ENCODE measurements at regions not wholly inside any gene's neighbourhood (a gene's known extent, or its start where the extent isn't known, plus 50 kb on each side); places are given as distances from the start of the nearest gene placed in this dataset.
A peak's percentile ranks its signal among the peaks of the same experiment; 100 is the strongest.

- no peak overlapping the region for H3K27ac Mint-ChIP-seq
- no peak for DNase-seq
- peaks cover 13 to 21% of the 10 kb centered on the region in 2 donors for H3K27me3 Mint-ChIP-seq
- no peak for ATAC-seq (replicated peaks)
- no peaks in the 10 kb centered on the region for H3K36me3 Mint-ChIP-seq
- H3K4me3 Mint-ChIP-seq: no peak overlapping the region
- no peaks in the 10 kb centered on the region for H3K4me1 Mint-ChIP-seq
- peaks cover 3 to 5% of the 10 kb centered on the region in 2 donors for H3K9me3 Mint-ChIP-seq
These were observed 64.8 kb downstream of the PTHLH start for GRCh38 chr12:27907766-27908165.

- H3K27ac Mint-ChIP-seq: no peak overlapping the region
- no peaks in the 10 kb centered on the region for H3K36me3 Mint-ChIP-seq
- ATAC-seq (replicated peaks): no peak
- peaks cover 3 to 5% of the 10 kb centered on the region in 2 donors for H3K9me3 Mint-ChIP-seq
- no peak overlapping the region for H3K4me3 Mint-ChIP-seq
- peaks cover 0 to under 1% of the 10 kb centered on the region in 2 donors for H3K4me1 Mint-ChIP-seq
- H3K27me3 Mint-ChIP-seq: peaks cover 13 to 21% of the 10 kb centered on the region in 2 donors
- no peak for DNase-seq
These were observed 65.7 kb downstream of the PTHLH start for GRCh38 chr12:27906658-27907473.

- Mint-ChIP-seq H3K27ac (no peak overlapping the region), H3K36me3 (no peaks in the 10 kb centered on the region), H3K9me3 (peaks cover under 1 to 1% of the 10 kb centered on the region in 2 donors), H3K4me3 (no peak overlapping the region), H3K27me3 (peaks cover 10 to 17% of the 10 kb centered on the region in 2 donors), H3K4me1 (peaks cover 4 to 8% of the 10 kb centered on the region in 2 donors)
- no peak for DNase-seq
- ATAC-seq (replicated peaks): no peak
These were observed 66.4 kb downstream of the PTHLH start for GRCh38 chr12:27906127-27906500.

GRCh38 chr12:27905285-27906126 lies 67.0 kb downstream of the PTHLH start:
- Mint-ChIP-seq H3K4me3 (no peak overlapping the region), H3K9me3 (no peaks in the 10 kb centered on the region), H3K27me3 (peaks cover 8 to 13% of the 10 kb centered on the region in 2 donors), H3K36me3 (no peaks in the 10 kb centered on the region), H3K27ac (no peak overlapping the region), H3K4me1 (peaks cover 7 to 14% of the 10 kb centered on the region in 2 donors)
- DNase-seq (no peak), ATAC-seq (replicated peaks) (no peak)

- H3K4me3 Mint-ChIP-seq: no peak overlapping the region
- ATAC-seq (replicated peaks): no peak
- peaks cover 4 to 7% of the 10 kb centered on the region in 2 donors for H3K27me3 Mint-ChIP-seq
- no peaks in the 10 kb centered on the region for H3K9me3 Mint-ChIP-seq
- H3K4me1 Mint-ChIP-seq: peaks cover 7 to 18% of the 10 kb centered on the region in 2 donors
- DNase-seq: no peak
- no peak overlapping the region for H3K27ac Mint-ChIP-seq
- no peaks in the 10 kb centered on the region for H3K36me3 Mint-ChIP-seq
These were observed 69.9 kb downstream of the PTHLH start for GRCh38 chr12:27902651-27903050.

GRCh38 chr12:27901959-27902358 lies 70.6 kb downstream of the PTHLH start:
- H3K27me3 Mint-ChIP-seq: peaks cover 4 to 7% of the 10 kb centered on the region in 2 donors
- no peaks in the 10 kb centered on the region for H3K9me3 Mint-ChIP-seq
- H3K4me1 Mint-ChIP-seq: peaks cover 7 to 18% of the 10 kb centered on the region in 2 donors
- H3K4me3 Mint-ChIP-seq: no peak overlapping the region
- ATAC-seq (replicated peaks) (no peak), DNase-seq (no peak)
- no peaks in the 10 kb centered on the region for H3K36me3 Mint-ChIP-seq
- no peak overlapping the region for H3K27ac Mint-ChIP-seq

- Mint-ChIP-seq H3K27ac (peak overlapping the region; percentile 60), H3K9me3 (no peaks in the 10 kb centered on the region)
- peak; percentile 93 to 96 for ATAC-seq (replicated peaks)
These were observed 71.3 kb downstream of the PTHLH start for GRCh38 chr12:27900920-27901879.

GRCh38 chr12:27899151-27899661 lies 73.3 kb downstream of the PTHLH start:
- Mint-ChIP-seq H3K9me3 (no peaks in the 10 kb centered on the region), H3K4me1 (peaks cover 7 to 18% of the 10 kb centered on the region in 2 donors), H3K36me3 (no peaks in the 10 kb centered on the region), H3K27me3 (peaks cover 4 to 12% of the 10 kb centered on the region in 2 donors), H3K4me3 (no peak overlapping the region), H3K27ac (no peak overlapping the region)
- DNase-seq (no peak), ATAC-seq (replicated peaks) (no peak)

More at GRCh38 chr12:27900920-27901879, 71.3 kb downstream of the PTHLH start:
- Mint-ChIP-seq H3K4me1 (peaks cover 7 to 18% of the 10 kb centered on the region in 2 donors), H3K27me3 (peaks cover 4 to 7% of the 10 kb centered on the region in 2 donors), H3K4me3 (peak overlapping the region; percentile 9 to 33), H3K36me3 (no peaks in the 10 kb centered on the region)
- DNase-seq: peak; percentile 20

- no peaks in the 10 kb centered on the region for H3K36me3 Mint-ChIP-seq
- peaks cover 4 to 7% of the 10 kb centered on the region in 2 donors for H3K27me3 Mint-ChIP-seq
- ATAC-seq (replicated peaks): no peak
- peaks cover 7 to 18% of the 10 kb centered on the region in 2 donors for H3K4me1 Mint-ChIP-seq
- H3K4me3 Mint-ChIP-seq: no peak overlapping the region
- no peak for DNase-seq
- H3K9me3 Mint-ChIP-seq: no peaks in the 10 kb centered on the region
- H3K27ac Mint-ChIP-seq: no peak overlapping the region
These were observed 74.5 kb downstream of the PTHLH start for GRCh38 chr12:27898022-27898421.

GRCh38 chr12:27896419-27896990 lies 76.0 kb downstream of the PTHLH start:
- ATAC-seq (replicated peaks): peak; percentile 24 to 30
- Mint-ChIP-seq H3K27ac (no peak overlapping the region), H3K4me1 (peaks cover 7 to 14% of the 10 kb centered on the region in 2 donors), H3K36me3 (no peaks in the 10 kb centered on the region), H3K4me3 (no peak overlapping the region), H3K9me3 (no peaks in the 10 kb centered on the region), H3K27me3 (peaks cover 8 to 14% of the 10 kb centered on the region in 2 donors)
- DNase-seq: no peak

- Mint-ChIP-seq H3K9me3 (no peaks in the 10 kb centered on the region), H3K36me3 (no peaks in the 10 kb centered on the region), H3K27ac (no peak overlapping the region), H3K4me1 (no peaks in the 10 kb centered on the region), H3K27me3 (peaks cover 8 to 15% of the 10 kb centered on the region in 2 donors), H3K4me3 (no peak overlapping the region)
- DNase-seq (no peak), ATAC-seq (replicated peaks) (no peak)
These were observed 78.2 kb downstream of the PTHLH start for GRCh38 chr12:27894309-27894708.

- Mint-ChIP-seq H3K36me3 (no peaks in the 10 kb centered on the region), H3K9me3 (peaks cover 11 to 15% of the 10 kb centered on the region in 2 donors), H3K27ac (no peak overlapping the region), H3K4me3 (no peak overlapping the region), H3K4me1 (no peaks in the 10 kb centered on the region), H3K27me3 (peaks cover 6 to 22% of the 10 kb centered on the region in 2 donors)
- ATAC-seq (replicated peaks): no peak
- DNase-seq: no peak
These were observed 92.8 kb downstream of the PTHLH start for GRCh38 chr12:27879708-27880107.

GRCh38 chr12:27875677-27876076 lies 95.6 kb upstream of the MANSC4 start:
- no peak for DNase-seq
- no peaks in the 10 kb centered on the region for H3K4me1 Mint-ChIP-seq
- H3K27me3 Mint-ChIP-seq: peaks cover 7 to 19% of the 10 kb centered on the region in 2 donors
- no peak for ATAC-seq (replicated peaks)
- no peaks in the 10 kb centered on the region for H3K36me3 Mint-ChIP-seq
- no peak overlapping the region for H3K27ac Mint-ChIP-seq
- no peak overlapping the region for H3K4me3 Mint-ChIP-seq
- H3K9me3 Mint-ChIP-seq: peaks cover 6 to 8% of the 10 kb centered on the region in 2 donors

Measured in stimulated activated naive B cell treated with anti-CD40 and anti-IgM and Interleukin-4, amounts not matched to agents 10 μg/mL and 1 μg/mL and 100 μg/mL, for 72 hours (primary cell).